ENCODE measurements at regions not wholly inside any gene's neighbourhood (a gene's known extent, or its start where the extent isn't known, plus 50 kb on each side); places are given as distances from the start of the nearest gene placed in this dataset.

DNA sequence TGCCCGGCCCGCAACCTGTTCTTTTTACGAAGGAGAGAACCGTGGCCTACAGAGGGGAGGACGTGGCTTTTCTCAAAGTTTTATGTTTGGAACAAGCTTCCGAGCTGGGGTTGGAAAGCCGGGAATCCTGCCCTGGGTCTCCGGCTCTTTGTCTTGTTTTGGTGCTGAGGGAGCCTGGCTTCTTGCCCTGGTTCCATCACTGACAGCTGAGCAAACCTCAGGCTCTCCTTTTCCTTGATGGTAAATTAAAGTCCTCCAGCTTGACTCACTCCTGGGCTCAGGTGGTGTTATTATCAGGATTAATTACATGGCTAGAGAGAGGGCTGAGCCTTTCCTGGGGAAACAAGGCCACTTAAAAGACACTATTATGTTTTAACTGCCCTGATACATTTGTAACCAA, 289.5 kb upstream of the RGMA start:
- no peak overlapping the region for H3K56ac ChIP-seq (ENCODE audit: extremely low read depth, insufficient read depth, low read length)
- ATAC-seq (ENCODE audit: low read depth) (no peak), DNase-seq (no peak)
- no peak overlapping the region for H2BK15ac ChIP-seq (ENCODE audit: low read depth, low read length)
- WGBS, 2 experiments (ENCODE audit: extremely low coverage in 2 of 2, insufficient read length in 1 of 2), result no CpG with 5 or more reads among the region's 8 CpGs
- H3K36me3 ChIP-seq (ENCODE audit: control insufficient read depth, insufficient read depth, low read length), result no peaks in the 10 kb centered on the region
- no peak for TF ChIP-seq POLR2A (IDR thresholded peaks at IDR 0.05; ENCODE audit: low read depth, low read length)
- TF ChIP-seq FOS (IDR thresholded peaks at IDR 0.05; ENCODE audit: low read depth, low read length), result no peak
- TF ChIP-seq RCOR1 (IDR thresholded peaks at IDR 0.05; ENCODE audit: insufficient replicate concordance, low read length), result no peak
- no peak for TF ChIP-seq SMC3 (IDR thresholded peaks at IDR 0.05; ENCODE audit: low read depth, low read length)
- TF ChIP-seq, protein P1, sequence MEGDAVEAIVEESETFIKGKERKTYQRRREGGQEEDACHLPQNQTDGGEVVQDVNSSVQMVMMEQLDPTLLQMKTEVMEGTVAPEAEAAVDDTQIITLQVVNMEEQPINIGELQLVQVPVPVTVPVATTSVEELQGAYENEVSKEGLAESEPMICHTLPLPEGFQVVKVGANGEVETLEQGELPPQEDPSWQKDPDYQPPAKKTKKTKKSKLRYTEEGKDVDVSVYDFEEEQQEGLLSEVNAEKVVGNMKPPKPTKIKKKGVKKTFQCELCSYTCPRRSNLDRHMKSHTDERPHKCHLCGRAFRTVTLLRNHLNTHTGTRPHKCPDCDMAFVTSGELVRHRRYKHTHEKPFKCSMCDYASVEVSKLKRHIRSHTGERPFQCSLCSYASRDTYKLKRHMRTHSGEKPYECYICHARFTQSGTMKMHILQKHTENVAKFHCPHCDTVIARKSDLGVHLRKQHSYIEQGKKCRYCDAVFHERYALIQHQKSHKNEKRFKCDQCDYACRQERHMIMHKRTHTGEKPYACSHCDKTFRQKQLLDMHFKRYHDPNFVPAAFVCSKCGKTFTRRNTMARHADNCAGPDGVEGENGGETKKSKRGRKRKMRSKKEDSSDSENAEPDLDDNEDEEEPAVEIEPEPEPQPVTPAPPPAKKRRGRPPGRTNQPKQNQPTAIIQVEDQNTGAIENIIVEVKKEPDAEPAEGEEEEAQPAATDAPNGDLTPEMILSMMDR (conservative IDR thresholded peaks at IDR 0.05; ENCODE audit: low read depth, low read length), result no peak
- no peak for TF ChIP-seq CEBPB (IDR thresholded peaks at IDR 0.05; ENCODE audit: low read depth, low read length)
- TF ChIP-seq, protein P2, sequence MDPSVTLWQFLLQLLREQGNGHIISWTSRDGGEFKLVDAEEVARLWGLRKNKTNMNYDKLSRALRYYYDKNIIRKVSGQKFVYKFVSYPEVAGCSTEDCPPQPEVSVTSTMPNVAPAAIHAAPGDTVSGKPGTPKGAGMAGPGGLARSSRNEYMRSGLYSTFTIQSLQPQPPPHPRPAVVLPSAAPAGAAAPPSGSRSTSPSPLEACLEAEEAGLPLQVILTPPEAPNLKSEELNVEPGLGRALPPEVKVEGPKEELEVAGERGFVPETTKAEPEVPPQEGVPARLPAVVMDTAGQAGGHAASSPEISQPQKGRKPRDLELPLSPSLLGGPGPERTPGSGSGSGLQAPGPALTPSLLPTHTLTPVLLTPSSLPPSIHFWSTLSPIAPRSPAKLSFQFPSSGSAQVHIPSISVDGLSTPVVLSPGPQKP (IDR thresholded peaks at IDR 0.05; ENCODE audit: borderline replicate concordance, low read depth, low read length), result no peak
- TF ChIP-seq MXI1 (IDR thresholded peaks at IDR 0.05; ENCODE audit: borderline replicate concordance, low read depth, low read length), result no peak
- no peak for TF ChIP-seq RFX5 (IDR thresholded peaks at IDR 0.05; ENCODE audit: low read depth, low read length)
- H3K4me2 ChIP-seq (ENCODE audit: low read depth, low read length), result no peak overlapping the region
- no peaks in the 10 kb centered on the region for H3K79me1 ChIP-seq (ENCODE audit: low read depth in 1 of 2, low read length in 2 of 2)
- H2BK5ac ChIP-seq (ENCODE audit: low read depth, low read length, poor library complexity, severe bottlenecking), result no peak overlapping the region
- no peak overlapping the region for H3K9ac ChIP-seq (ENCODE audit: low read depth, low read length)
- no peak overlapping the region for H3K27ac ChIP-seq (ENCODE audit: insufficient read depth, low read length)
- H3K27me3 ChIP-seq (ENCODE audit: control insufficient read depth, insufficient read depth, low read length), result no peaks in the 10 kb centered on the region
- CTCF ChIA-PET, result no interaction called here
- no peak overlapping the region for H2BK120ac ChIP-seq (ENCODE audit: low read depth, low read length)
- in situ Hi-C loops (cut with MboI; ENCODE audit: low sequenced_read_pairs), result no loop called here
- dilution Hi-C loops (cut with HindIII; ENCODE audit: low sequenced_read_pairs, unreplicated experiment), result no loop called here
- no peak overlapping the region for H4K5ac ChIP-seq (ENCODE audit: low read depth, low read length)
- H3K23ac ChIP-seq (ENCODE audit: low read depth, low read length), result no peak overlapping the region
- H3K18ac ChIP-seq (ENCODE audit: low read depth, low read length), result no peak overlapping the region
- H4K8ac ChIP-seq (ENCODE audit: low read depth in 2 of 2, low read length in 2 of 2), result no peak overlapping the region
- POLR2A ChIA-PET (ENCODE audit: unreplicated experiment), result no interaction called here
- H4K91ac ChIP-seq (ENCODE audit: insufficient read depth, low read depth, low read length), result no peak overlapping the region
- H2AK5ac ChIP-seq (ENCODE audit: low read depth, low read length), result no peak overlapping the region
- no peak overlapping the region for H2AK9ac ChIP-seq (replicated peaks; ENCODE audit: low read depth, low read length, poor library complexity)
- no TSS peak for BruUV-seq (replicated peaks)
- no peak overlapping the region for H3K14ac ChIP-seq (replicated peaks; ENCODE audit: low read depth, low read length)
- no peaks in the 10 kb centered on the region for H3K9me1 ChIP-seq (ENCODE audit: insufficient read depth, low read length)
- H2AFZ ChIP-seq (replicated peaks; ENCODE audit: low read length, poor library complexity), result no peak overlapping the region
- no peak overlapping the region for H2BK20ac ChIP-seq (ENCODE audit: low read depth, low read length)
- H3K4ac ChIP-seq (ENCODE audit: low read depth, low read length), result no peak overlapping the region
- no peaks in the 10 kb centered on the region for H4K20me1 ChIP-seq (ENCODE audit: insufficient read depth, low read length)
- no peaks in the 10 kb centered on the region for H3K4me1 ChIP-seq (ENCODE audit: control insufficient read depth, insufficient read depth, low read length)
- H3K9me3 ChIP-seq (ENCODE audit: control insufficient read depth, insufficient read depth, low read length), result peaks cover 27% of the 10 kb centered on the region
- intact Hi-C loops (cut with micrococcal nuclease), result no loop called here
- no peak overlapping the region for H3K4me3 ChIP-seq (ENCODE audit: insufficient read depth, low read depth, low read length)
